GM18498 (cell line): ENCODE measurements at regions not wholly inside any gene's neighbourhood (a gene's known extent, or its start where the extent isn't known, plus 50 kb on each side); places are given as distances from the start of the nearest gene placed in this dataset.

Experiments
- ATAC-seq: cut with Tn5 transposase; IDR thresholded peaks from one replicate; pipeline ENCODE4 v1.9.1; 2021; ENCODE audit warnings: mild to moderate bottlenecking, moderate library complexity; ENCODE audit not compliant: unreplicated experiment

DNA sequence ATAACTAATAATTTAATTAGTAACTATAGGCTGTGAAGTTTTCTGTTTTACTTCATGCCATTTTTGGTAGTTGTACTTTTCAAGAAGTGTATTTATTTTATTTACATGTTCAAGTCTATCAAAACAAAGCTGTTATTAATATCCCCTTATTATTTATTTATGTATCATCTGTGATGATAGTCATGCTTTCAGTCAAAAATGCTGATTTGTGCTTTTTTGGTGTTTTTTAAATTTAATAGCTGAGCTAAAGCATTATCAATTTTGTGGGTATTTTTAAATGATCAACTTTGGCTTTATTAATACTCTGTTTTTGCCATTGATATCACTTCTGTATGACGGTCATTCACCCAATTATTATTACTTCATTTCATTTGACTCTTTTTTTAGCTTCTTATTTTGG is 1229.2 kb upstream of the CADM2 start:
- ATAC-seq = no peak

DNA sequence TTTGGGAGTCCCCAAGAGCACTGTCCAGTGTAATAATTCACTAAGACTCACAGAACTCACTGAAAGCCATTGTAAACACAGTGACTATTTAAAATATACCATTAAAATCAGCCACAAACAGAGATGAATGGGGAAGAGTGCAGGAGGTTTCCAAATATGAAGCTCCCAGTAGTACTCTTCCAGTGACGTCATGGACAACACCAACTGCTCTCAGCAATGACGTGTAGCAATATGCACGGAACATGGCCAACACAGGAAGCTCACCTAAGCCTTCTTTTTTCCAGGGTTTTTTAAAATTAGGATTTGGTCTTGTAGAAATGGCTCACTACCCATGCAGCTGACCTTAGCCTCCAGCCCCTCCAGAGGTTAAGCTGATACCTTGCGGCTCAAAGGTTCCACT is 1224.1 kb upstream of the CADM2 start:
- ATAC-seq = no peak

DNA sequence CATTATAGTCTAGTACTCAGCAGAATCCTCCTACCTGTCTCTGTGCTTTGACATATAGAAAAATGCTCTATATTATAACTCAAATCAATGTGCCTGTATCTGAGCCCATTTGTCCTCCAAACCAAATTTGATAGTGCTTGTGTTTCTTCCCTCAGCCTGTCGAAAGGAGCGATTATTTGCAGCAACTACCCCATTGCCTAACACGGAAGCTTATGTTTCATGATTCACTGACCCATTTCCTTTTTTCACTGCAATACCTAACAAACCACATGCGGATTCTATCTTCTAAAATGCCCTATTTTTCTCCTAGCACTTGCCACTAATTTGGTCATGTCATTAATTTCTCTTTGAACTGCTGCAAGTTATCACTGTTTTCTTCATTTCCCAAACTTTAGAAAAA is 1220.6 kb upstream of the CADM2 start:
- ATAC-seq = no peak

DNA sequence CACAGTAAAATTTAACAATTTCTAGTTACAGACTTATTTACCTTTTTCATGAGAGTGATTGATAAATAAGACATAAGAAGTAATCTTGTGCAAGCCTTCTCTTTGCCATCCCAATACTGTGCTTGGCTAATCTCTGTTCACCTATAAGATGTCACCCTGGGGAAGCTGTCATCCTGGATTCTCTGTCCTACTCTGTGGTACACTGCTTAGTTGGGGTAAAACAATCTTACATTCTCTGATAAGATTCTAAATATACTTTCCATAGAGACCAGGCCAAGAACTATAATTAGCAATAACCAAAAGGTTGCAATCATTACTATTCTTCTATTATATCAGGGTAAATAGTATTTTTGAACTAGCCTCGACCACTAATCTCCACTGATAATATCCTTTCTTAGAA is 1218.3 kb upstream of the CADM2 start:
- ATAC-seq = no peak

DNA sequence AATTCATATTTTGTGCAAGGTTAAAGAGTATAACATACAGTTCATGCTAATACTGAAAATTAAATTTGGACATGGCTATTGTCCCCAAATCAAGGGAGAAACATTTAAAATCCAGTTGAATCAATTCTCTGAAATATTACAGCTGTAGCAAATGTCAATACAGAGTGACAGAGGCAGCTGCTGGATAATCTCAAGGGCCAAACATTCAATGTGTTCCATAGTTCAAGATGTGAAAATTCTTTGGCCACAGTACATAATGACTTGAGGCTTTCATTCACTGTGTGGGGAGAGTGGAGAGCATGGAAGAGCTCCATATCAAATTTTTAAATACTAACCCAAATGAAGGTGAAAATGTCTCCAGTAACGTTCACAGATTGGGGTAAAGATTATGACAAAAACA is 1192.8 kb upstream of the CADM2 start:
- no peak for ATAC-seq

DNA sequence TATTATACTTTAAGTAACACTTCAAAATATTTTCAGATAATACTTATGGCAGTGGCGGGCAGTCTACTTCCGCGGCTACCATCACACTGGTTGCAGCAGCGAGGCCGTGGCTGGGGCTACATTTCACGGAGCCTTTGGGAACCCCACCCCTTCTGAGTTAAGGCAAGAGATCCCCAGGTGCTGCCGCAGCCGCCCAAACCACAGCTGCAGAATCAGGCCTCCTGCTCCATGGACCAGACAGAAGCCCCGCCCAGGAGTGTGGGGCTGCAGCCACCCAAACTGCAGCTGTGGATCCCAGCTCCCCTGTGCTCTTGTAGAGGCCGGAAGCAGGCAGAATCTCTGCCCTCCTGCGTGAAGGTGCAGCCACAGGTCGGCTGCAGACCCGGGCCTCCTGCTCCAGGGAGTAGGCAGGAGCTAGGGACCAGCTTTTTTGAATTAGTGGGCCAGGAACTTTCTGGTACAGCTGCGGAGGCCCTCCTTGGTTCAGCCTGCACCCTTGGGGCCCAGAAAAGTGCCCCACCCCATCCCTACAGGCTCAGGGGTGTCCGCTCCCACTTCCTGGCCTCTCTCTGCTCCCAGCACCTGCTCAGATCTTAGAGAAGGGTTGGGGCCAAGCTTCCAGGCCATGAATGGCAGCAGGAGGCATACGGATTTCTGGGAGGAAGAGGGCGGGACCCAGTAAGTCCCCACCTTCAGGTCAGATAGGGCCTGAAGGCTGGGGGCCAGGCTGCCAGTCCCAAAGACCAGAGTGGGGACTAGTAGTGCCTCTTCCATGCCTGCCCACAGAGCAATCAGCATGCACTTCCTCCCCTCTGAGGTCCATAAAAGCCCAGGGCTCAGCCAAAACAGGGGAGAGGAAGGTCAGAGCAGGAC is 1188.8 kb upstream of the CADM2 start:
- ATAC-seq = no peak

DNA sequence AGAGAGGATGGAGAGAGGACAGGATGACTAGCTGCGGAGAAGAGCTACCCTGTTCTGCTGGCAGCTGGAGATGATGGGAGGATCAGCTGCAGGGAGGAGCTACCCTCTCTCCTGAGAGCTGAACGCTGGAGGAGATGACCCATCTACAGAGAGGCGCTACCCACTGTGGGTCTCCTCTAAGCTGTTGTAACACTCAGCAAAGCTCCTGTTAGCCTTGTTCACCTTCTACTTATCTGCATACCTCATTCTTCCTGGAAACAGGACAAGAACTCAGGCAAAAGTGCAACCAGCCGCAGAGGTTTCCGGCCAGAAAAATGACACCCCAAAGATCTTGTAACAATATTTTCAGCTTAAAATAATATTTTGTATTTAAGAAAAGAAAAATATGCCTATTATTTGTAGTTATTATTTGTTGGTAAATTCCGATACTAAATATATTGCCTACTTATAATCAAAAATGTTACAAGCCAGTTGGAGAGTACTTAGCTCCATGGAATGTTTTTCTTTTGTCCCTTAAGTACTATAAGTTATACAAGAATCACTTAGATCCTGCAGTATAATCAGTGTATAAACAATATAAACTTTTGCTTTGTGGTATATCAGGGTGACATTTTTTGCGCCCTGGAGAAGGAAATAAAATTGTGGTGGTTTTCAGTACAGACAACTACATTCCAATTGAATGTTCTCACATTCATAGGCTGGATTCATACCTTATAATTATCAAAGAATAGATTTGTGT is 1188.0 kb upstream of the CADM2 start:
- no peak for ATAC-seq

DNA sequence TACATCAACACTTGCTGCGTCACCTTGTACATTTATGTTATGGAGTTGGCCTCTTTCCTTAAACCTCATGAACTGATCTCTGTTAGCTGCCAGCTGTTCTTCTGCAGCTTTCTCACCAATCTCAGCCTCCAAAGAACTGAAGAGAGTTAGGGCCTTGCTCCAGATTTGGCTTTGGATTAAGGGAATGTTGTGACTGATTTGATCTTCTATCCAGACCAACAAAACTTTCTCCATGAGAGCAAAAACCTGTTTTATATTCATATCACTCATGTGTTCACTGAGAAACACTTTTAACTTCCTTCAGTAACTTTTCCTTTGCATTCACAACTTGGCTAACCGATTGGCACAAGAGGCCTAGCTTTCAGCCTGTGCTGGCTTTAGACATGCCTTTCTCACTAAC is 1156.0 kb upstream of the CADM2 start:
- ATAC-seq = no peak

DNA sequence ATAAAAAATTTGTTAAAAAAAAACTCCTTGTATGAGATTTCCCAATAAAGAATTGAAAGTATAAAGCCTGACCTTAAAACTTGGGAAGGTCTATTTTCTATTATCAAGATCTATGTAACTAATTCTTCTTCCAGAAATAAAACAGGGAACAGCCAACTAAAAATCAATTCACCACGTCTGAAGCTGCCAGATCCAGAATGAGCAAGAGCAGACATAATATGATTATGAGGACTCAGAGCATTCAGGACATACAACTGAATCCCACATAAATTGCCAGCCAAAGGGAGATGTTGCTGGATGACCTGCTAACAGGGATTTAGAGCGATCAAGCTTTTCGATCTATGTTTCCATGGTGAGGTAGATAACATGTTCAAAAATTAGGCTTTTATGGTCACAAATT is 1151.3 kb upstream of the CADM2 start:
- no peak for ATAC-seq

DNA sequence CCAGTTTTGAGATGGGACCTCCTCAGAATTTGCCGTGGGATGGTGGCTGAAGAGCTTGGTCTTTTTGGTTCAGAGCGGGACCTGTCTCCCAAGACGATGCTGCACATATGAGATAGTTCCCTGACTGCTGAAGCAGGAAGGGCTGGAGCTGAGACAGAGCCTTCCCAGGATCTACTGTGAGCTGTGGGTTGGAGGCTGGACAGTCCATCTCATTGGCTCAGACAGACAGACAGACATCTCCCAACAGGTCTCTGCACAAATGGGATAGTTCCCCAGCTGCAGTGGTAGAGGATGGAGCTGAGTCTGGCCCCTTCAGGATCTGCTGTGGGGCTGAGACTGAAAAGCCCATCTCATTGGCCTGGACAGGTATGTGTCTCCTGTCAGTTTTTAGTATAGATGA is 1145.6 kb upstream of the CADM2 start:
- no peak for ATAC-seq

DNA sequence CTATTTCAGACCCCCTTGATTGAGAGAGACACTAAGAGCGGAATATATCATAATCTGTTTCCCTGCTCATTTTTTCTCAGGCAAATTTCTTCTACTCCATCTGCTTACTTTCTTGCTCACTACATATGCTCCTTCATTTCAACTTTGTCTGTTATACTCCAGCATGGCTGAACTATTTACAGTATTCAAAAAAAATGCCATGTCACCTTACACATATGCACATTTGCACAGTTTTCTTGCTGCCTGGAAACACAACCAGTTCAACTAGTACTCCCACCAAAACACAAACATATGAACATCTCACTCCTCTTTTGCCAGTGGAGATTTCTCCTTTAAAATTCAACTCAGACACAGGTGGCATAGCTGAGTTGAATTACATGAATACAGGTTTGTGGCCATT is 1142.1 kb upstream of the CADM2 start:
- no peak for ATAC-seq

DNA sequence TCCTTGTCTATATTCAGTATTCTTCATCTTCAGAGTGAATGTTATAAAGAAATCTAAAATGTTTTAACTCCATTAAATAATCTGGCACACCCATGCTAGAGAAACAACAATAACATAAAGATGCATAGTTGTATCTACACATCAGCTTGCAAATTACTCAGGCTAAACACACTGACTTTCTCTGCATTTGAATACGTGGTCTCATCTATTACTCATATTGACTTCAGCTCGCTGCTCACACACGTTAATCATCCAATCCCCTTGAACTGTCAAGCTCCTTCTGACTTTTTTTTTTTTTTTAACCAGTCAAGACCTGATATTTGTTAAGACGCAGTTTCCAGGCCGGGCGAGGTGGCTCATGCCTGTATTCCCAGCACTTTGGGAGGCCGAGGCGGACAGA is 1137.3 kb upstream of the CADM2 start:
- no peak for ATAC-seq

DNA sequence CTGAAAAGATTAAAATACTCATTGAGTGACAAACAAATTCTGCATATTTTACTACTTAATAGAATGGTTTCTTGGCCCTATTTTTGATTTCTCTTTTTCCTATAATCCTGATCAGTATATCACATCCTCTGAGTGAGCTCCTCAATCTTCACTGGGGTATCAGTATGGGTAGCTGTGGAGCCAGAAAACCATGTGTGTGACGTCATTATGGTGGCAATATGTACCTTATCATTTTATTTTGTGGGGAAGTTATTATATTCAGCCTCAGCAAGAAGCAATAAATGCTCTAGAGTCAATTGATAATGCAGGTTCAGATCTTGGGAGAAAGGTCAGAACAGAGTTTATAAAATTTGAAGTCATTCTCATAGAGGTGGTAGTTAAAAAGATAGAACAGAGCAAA is 1135.7 kb upstream of the CADM2 start:
- no peak for ATAC-seq

DNA sequence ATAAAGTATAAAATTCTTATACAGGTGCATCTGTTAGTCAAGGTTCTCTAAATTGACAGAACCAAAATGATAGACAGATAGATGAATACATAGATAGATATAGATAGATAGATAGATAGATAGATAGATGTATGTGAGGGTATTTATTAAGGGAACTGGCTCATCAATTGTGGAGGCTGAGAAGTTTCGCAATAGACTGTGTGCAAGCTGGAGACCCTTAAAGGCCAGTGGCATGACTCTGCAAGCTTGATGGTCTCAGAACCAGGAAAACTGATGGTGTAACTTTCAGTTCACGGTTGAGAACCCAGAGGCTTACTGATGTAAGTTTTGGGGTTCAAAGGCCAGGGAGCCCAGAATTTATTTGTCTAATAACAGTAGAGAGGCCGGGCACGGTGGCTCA is 1123.7 kb upstream of the CADM2 start:
- ATAC-seq = no peak

DNA sequence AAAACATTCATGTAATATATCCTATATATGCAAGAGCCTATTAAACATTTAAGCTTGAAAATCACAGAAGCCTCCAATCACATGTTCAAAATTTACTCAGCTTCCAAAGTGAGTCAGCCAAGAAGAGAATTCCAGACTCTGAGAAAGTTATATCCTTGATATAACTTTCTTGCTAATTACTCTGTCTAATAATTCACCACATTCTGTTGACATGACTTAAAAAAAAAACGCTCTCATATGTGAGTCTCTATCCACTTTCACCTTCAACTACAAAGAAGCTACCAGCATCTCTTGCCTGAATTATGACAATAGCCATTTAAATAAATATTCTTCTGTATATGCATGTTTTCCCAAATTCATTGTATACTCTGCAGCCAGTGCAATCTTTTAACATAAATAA is 1116.3 kb upstream of the CADM2 start:
- no peak for ATAC-seq

DNA sequence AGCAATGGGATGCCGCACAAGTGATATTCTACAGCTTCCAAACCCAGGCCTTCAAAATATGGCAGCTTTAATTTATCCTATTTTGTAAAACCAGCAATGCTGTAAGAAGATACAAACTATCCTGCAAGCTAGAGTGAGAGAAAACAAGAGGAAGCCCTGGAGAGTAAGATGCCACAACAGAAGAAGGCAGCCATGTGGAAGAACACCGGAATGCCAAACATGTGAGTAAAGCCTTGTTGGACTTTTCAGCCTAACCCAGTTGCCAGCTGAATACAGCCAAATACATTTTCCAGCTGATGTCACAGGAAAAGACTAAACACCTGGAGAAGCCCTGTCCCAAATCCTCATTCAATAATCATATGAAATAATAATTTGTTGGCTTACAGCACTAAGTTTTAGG is 1115.1 kb upstream of the CADM2 start:
- no peak for ATAC-seq

DNA sequence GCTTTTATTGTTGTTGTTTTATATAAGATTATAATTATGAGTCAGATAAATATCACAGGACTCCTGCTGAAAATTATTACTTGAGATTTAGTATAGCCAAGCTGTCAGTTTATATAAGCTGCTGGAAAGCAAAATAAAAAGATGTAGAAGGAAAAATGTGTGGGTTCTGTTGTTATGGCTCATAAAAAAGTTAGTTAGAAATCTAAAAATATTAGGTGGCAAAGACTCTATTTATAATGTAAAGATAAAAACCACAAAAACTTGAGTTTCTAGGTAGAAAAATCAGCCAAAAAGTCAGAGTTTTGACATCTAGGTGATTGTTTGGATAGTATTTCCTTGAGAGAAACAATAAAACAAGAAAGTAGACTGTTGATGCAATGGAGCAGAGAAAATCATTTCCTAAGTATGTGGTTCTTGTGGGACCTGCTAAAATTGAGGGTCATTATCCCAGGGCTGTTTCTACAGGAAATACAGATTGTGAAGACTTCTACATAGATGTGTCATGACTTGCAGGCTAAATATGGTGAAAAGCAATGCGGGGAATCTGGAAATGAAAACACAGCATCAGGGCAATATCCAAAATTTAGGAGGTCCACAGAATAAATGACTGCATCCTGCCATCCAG is 1109.6 kb upstream of the CADM2 start:
- no peak for ATAC-seq

DNA sequence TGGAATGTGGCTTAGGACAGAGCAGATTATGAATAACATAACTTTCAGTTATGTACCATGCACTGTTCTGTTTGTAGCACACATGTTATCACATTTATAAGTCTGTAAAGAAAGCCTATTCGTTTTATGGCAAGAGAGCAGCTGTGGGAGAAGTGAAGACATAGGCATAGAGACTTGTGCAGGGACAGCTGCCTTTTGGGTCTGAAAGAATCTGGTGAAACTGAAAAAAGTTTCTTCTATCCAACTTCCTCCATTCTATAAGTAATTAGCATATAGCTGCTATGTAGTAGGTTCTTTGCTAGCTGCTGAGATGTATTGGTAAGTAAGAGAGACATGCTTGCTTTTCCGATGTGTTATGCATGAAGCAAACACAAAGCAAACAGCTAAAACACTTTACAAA is 1095.4 kb upstream of the CADM2 start:
- ATAC-seq = no peak

DNA sequence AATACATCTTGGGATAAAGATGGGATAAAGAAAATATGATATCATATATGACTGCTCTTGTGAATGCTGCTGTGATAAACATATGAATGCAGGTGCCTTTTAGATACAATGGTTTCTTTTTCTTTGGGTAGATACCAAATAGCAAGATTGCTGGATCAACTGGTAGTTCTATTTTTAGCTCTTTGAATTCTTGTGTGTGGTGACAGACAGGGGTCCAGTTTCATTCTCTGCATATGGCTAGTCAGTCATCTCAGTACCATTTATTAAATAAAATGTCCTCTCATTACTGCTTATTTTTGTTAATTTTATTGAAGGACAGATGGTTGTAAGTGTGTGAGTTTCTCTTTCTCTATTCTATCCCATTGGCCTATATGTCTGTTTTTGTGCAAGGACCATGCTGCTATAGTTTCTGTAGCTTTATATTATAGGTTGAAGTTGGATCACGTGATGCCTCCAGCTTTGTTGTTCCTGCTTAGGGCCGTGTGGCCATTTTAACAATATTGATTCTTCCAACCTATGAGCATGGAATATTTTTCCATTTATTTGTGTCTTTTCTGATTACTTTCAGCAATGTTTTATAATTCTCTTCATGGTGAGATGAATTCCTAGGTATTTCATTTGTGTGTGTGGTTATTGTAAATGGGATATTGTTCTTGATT is 1089.8 kb upstream of the CADM2 start:
- no peak for ATAC-seq

DNA sequence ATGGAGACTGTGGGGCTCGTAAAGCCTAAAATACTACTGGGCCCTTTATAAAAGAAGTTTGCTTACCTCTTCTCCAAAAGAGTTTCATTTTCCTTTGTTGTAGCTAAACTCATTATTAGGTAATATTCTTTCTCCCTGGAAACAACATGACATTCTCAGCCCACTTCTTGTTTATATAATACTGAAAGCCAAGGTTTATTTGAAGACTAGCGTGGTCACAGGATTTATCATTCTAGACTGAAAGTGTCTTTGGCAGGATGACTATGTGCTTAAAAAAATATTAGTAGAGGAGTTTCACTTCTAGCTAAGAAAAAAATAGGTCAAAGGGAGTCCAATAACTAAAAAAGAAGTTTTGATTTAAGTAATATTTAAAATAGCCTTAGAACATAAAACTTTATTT is 1085.2 kb upstream of the CADM2 start:
- ATAC-seq = no peak

DNA sequence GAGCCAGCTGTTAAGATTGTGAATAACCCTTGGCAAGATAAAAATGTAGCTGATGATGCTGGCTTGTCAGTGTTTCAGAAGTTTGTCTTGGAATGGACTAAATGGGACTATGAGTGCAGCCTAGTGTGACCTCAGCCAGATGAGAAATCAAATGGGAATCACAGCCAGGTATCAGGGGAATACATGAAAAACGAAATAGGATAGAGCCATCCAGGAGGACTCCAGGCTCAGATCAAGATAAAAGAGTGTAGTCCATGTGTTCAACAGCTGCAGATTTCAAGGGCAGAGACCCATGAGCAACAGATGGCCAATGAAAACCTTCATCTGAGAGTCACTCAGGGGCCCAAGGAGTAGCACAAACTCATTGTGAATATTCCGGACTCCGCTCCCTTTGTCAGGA is 1080.9 kb upstream of the CADM2 start:
- no peak for ATAC-seq

DNA sequence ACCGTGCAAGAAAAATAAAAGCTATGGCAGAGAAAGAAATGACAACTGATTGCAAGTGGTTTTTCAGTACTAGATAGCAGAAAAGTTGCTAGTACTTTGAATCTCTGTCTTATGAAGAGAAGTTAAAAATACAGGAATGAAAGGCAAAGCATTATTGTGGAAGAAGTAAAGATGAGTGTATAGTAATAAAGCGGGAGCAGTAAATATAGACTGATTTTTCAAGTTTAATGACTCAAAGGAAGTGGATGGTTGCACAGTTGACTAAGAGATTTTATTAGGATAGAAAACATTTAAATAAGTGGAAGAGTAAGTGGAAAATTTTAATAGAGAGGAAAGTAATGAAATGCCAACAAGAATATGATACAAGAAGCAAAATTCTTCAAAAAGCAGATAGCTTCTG is 1076.1 kb upstream of the CADM2 start:
- ATAC-seq = no peak
